ENCODE measurements at regions not wholly inside any gene's neighbourhood (a gene's known extent, or its start where the extent isn't known, plus 50 kb on each side); places are given as distances from the start of the nearest gene placed in this dataset.
A peak's percentile ranks its signal among the peaks of the same experiment; 100 is the strongest.
"Not testable (repeated sequence)": the region's sequence is repeated elsewhere in the genome, so short reads cannot be mapped to it uniquely, and the experiment has no call there.

- no peak for DNase-seq (ENCODE audit: low spot score)
Measured at GRCh38 chr21:38614558-38614957, 116.3 kb upstream of the ERG start.

- DNase-seq (ENCODE audit: low spot score): no peak
Measured at GRCh38 chr21:38619480-38619879, 121.2 kb upstream of the ERG start.

GRCh38 chr21:38619992-38620479, 121.8 kb upstream of the ERG start:
- peak; percentile 76 for DNase-seq (ENCODE audit: low spot score)

- no peak for DNase-seq (ENCODE audit: low spot score)
Measured at GRCh38 chr21:38621132-38621531, 122.9 kb upstream of the ERG start.

- DNase-seq (ENCODE audit: low spot score): no peak
Measured at GRCh38 chr21:38622081-38622826, 124.0 kb upstream of the ERG start.

GRCh38 chr21:38622827-38623209, 124.5 kb upstream of the ERG start:
- no peak for DNase-seq (ENCODE audit: low spot score)

- DNase-seq (ENCODE audit: low spot score): no peak
Measured at GRCh38 chr21:38623552-38623951, 125.3 kb upstream of the ERG start.

GRCh38 chr21:38625000-38625399, 126.7 kb upstream of the ERG start:
- DNase-seq (ENCODE audit: low spot score): no peak

GRCh38 chr21:38626306-38626705, 128.0 kb upstream of the ERG start:
- DNase-seq (ENCODE audit: low spot score): no peak

- no peak for DNase-seq (ENCODE audit: low spot score)
Measured at GRCh38 chr21:38628349-38628748, 130.1 kb upstream of the ERG start.

GRCh38 chr21:38631206-38631605, 132.9 kb upstream of the ERG start:
- DNase-seq (ENCODE audit: low spot score): peak; percentile 33

GRCh38 chr21:38631676-38632075, 133.4 kb upstream of the ERG start:
- DNase-seq (ENCODE audit: low spot score): peak; percentile 27

GRCh38 chr21:38637161-38637560, 138.9 kb upstream of the ERG start:
- no peak for DNase-seq (ENCODE audit: low spot score)

- DNase-seq (ENCODE audit: low spot score): no peak
Measured at GRCh38 chr21:38639571-38640354, 141.5 kb upstream of the ERG start.

- not testable (repeated sequence) for DNase-seq (ENCODE audit: low spot score)
Measured at GRCh38 chr21:38640355-38640742, 142.1 kb upstream of the ERG start.

- no peak for DNase-seq (ENCODE audit: low spot score)
Measured at GRCh38 chr21:38643404-38644023, 145.2 kb upstream of the ERG start.

GRCh38 chr21:38645282-38645681, 147.0 kb upstream of the ERG start:
- DNase-seq (ENCODE audit: low spot score): peak; percentile 82

- DNase-seq (ENCODE audit: low spot score): peak; percentile 78
Measured at GRCh38 chr21:38646213-38646837, 148.0 kb upstream of the ERG start.

GRCh38 chr21:38649120-38649519, 150.8 kb upstream of the ERG start:
- no peak for DNase-seq (ENCODE audit: low spot score)

GRCh38 chr21:38651570-38651969, 153.3 kb upstream of the ERG start:
- no peak for DNase-seq (ENCODE audit: low spot score)

- no peak for DNase-seq (ENCODE audit: low spot score)
Measured at GRCh38 chr21:38652396-38652795, 153.3 kb upstream of the ETS2 start.

- DNase-seq (ENCODE audit: low spot score): no peak
Measured at GRCh38 chr21:38654580-38654979, 151.1 kb upstream of the ETS2 start.

All from AG20443 (cell line).